SU-DHL-6 (cell line): ENCODE measurements at regions not wholly inside any gene's neighbourhood (a gene's known extent, or its start where the extent isn't known, plus 50 kb on each side); places are given as distances from the start of the nearest gene placed in this dataset.

Experiments used
- EZH2phosphoT487 ChIP-seq: fragments of 200-600 bp; sonication (generic), shearing (Covaris generic); conservative IDR thresholded peaks from 2 replicates; pipeline ENCODE4 v1.6.1; 2018; ENCODE audit warnings: mild to moderate bottlenecking, antibody characterized with exemption, low read length, moderate library complexity, mixed read lengths
- TF ChIP-seq, protein P1 (sequence below): fragments of 200-600 bp; sonication (generic); IDR thresholded peaks from one replicate; pipeline ENCODE4 v1.5.1; 2017; ENCODE audit warnings: antibody characterized with exemption, mild to moderate bottlenecking, low read length, moderate library complexity; ENCODE audit not compliant: insufficient read depth, poor library complexity, severe bottlenecking

- TF ChIP-seq, protein P1, sequence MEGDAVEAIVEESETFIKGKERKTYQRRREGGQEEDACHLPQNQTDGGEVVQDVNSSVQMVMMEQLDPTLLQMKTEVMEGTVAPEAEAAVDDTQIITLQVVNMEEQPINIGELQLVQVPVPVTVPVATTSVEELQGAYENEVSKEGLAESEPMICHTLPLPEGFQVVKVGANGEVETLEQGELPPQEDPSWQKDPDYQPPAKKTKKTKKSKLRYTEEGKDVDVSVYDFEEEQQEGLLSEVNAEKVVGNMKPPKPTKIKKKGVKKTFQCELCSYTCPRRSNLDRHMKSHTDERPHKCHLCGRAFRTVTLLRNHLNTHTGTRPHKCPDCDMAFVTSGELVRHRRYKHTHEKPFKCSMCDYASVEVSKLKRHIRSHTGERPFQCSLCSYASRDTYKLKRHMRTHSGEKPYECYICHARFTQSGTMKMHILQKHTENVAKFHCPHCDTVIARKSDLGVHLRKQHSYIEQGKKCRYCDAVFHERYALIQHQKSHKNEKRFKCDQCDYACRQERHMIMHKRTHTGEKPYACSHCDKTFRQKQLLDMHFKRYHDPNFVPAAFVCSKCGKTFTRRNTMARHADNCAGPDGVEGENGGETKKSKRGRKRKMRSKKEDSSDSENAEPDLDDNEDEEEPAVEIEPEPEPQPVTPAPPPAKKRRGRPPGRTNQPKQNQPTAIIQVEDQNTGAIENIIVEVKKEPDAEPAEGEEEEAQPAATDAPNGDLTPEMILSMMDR = no peak
- no peak for TF ChIP-seq EZH2phosphoT487
These were observed 215.8 kb upstream of the DTNA start for GRCh38 chr18:34494359-34494696.
